ENCODE measurements at regions not wholly inside any gene's neighbourhood (a gene's known extent, or its start where the extent isn't known, plus 50 kb on each side); places are given as distances from the start of the nearest gene placed in this dataset.

- TF ChIP-seq CTCF (conservative IDR thresholded peaks at IDR 0.05; ENCODE audit: low read depth, low read length) = no peak
- no peak for TF ChIP-seq EZH2 (IDR thresholded peaks at IDR 0.05; ENCODE audit: borderline replicate concordance, low read depth, low read length, poor library complexity, severe bottlenecking)
These were observed 237.5 kb upstream of the SLC35B3 start for GRCh38 chr6:8672882-8673281.

Measured in A673 (cell line).